NOMO-1 treated with DMSO at 0.1 percent for 48 hours (cell line): ENCODE measurements at regions not wholly inside any gene's neighbourhood (a gene's known extent, or its start where the extent isn't known, plus 50 kb on each side); places are given as distances from the start of the nearest gene placed in this dataset.
"Not testable (repeated sequence)": the region's sequence is repeated elsewhere in the genome, so short reads cannot be mapped to it uniquely, and the experiment has no call there.

ENCODE experiments used
- DNase-seq: peaks from one replicate; lab custom pipeline; 2025; ENCODE audit not compliant: unreplicated experiment; lab: John Stamatoyannopoulos, UW

- no peak for DNase-seq
Measured at GRCh38 chr2:160550048-160550447, 56.4 kb upstream of the RBMS1 start.

GRCh38 chr2:160551259-160551658 lies 57.7 kb upstream of the RBMS1 start:
- peak; percentile 71 for DNase-seq

- no peak for DNase-seq
Measured at GRCh38 chr2:160555420-160556071, 61.9 kb upstream of the RBMS1 start.

- no peak for DNase-seq
Measured at GRCh38 chr2:160557903-160558302, 64.3 kb upstream of the RBMS1 start.

GRCh38 chr2:160558531-160558930 lies 64.9 kb upstream of the RBMS1 start:
- no peak for DNase-seq

- peak; percentile 71 for DNase-seq
Measured at GRCh38 chr2:160561551-160562295, 68.1 kb upstream of the RBMS1 start.

GRCh38 chr2:160562730-160563129 lies 69.1 kb upstream of the RBMS1 start:
- DNase-seq = no peak

- no peak for DNase-seq
Measured at GRCh38 chr2:160564591-160564990, 71.0 kb upstream of the RBMS1 start.

GRCh38 chr2:160565099-160565845 lies 71.7 kb upstream of the RBMS1 start:
- DNase-seq = peak; percentile 15

- DNase-seq = peak; percentile 90
Measured at GRCh38 chr2:160566717-160567116, 73.1 kb upstream of the RBMS1 start.

GRCh38 chr2:160568856-160569255 lies 75.2 kb upstream of the RBMS1 start:
- no peak for DNase-seq

GRCh38 chr2:160570376-160570775 lies 76.8 kb upstream of the RBMS1 start:
- peak; percentile 41 for DNase-seq

GRCh38 chr2:160574468-160575140 lies 81.0 kb upstream of the RBMS1 start:
- peak; percentile 16 for DNase-seq

- no peak for DNase-seq
Measured at GRCh38 chr2:160575368-160575767, 81.8 kb upstream of the RBMS1 start.

- no peak for DNase-seq
Measured at GRCh38 chr2:160576054-160576499, 82.5 kb upstream of the RBMS1 start.

GRCh38 chr2:160577081-160577480 lies 83.5 kb upstream of the RBMS1 start:
- not testable (repeated sequence) for DNase-seq

GRCh38 chr2:160581035-160581434 lies 87.4 kb upstream of the RBMS1 start:
- no peak for DNase-seq

- DNase-seq = no peak
Measured at GRCh38 chr2:160581448-160581847, 87.8 kb upstream of the RBMS1 start.

GRCh38 chr2:160582081-160582480 lies 88.5 kb upstream of the RBMS1 start:
- no peak for DNase-seq

GRCh38 chr2:160582490-160583145 lies 89.0 kb upstream of the RBMS1 start:
- DNase-seq = no peak

- no peak for DNase-seq
Measured at GRCh38 chr2:160583146-160583535, 89.5 kb upstream of the RBMS1 start.
